Natural killer cell (primary cell): ENCODE measurements at regions not wholly inside any gene's neighbourhood (a gene's known extent, or its start where the extent isn't known, plus 50 kb on each side); places are given as distances from the start of the nearest gene placed in this dataset.

ENCODE experiments used
- ATAC-seq, 3 donors: fragments of 150-1000 bp in 2 of 3; fragments of 200-7000 bp in 1 of 3; cut with Tn5 transposase; 1 replicate in 1 of 3; 2 replicates in 2 of 3; pipeline ENCODE4 v1.10.0; 2021; ENCODE audit warnings: mild to moderate bottlenecking in 2 of 3, moderate library complexity in 2 of 3
- DNase-seq, 2 donors: peaks; one replicate each; pipeline versions ENCODE4 v3.0.0 to v3.0.0-alpha.2; 2013 to 2021; ENCODE audit warnings: mixed read lengths in 1 of 2
- H3K27ac ChIP-seq: one replicate; pipeline ENCODE4 v1.5.1; 2013; ENCODE audit warnings: mild to moderate bottlenecking, low read length
- H3K27me3 ChIP-seq: one replicate; pipeline ENCODE4 v1.6.1; 2013; ENCODE audit warnings: low read length; ENCODE audit not compliant: control insufficient read depth, insufficient read depth
- H3K36me3 ChIP-seq: one replicate; pipeline ENCODE4 v1.6.1; 2013; ENCODE audit warnings: low read length; ENCODE audit not compliant: control insufficient read depth, insufficient read depth
- H3K4me1 ChIP-seq: one replicate; pipeline ENCODE4 v1.6.1; 2013; ENCODE audit warnings: low read length; ENCODE audit not compliant: control insufficient read depth, insufficient read depth
- H3K4me3 ChIP-seq: one replicate; pipeline ENCODE4 v1.5.1; 2013; ENCODE audit warnings: low read length
- H3K9me3 ChIP-seq: one replicate; pipeline ENCODE4 v1.6.1; 2013; ENCODE audit warnings: low read length; ENCODE audit not compliant: control insufficient read depth, insufficient read depth
- H3K27ac Mint-ChIP-seq, 2 donors: one replicate each; pipeline ENCODE4 v1.8.0; 2022; ENCODE audit warnings: mild to moderate bottlenecking in 2 of 2, mixed read lengths in 2 of 2, moderate library complexity in 1 of 2
- H3K27me3 Mint-ChIP-seq, 2 donors: one replicate each; pipeline ENCODE4 v1.8.0; 2022; ENCODE audit warnings: low read depth in 2 of 2, mixed read lengths in 2 of 2
- H3K36me3 Mint-ChIP-seq: one replicate; pipeline ENCODE4 v1.8.0; 2022; ENCODE audit warnings: mixed read lengths
- H3K4me1 Mint-ChIP-seq, 2 donors: one replicate each; pipeline ENCODE4 v1.8.0; 2022; ENCODE audit warnings: mixed read lengths in 2 of 2
- H3K4me3 Mint-ChIP-seq: one replicate; pipeline ENCODE4 v1.8.0; 2022; ENCODE audit warnings: mild to moderate bottlenecking, moderate library complexity, mixed read lengths
- H3K9me3 Mint-ChIP-seq, 2 donors: one replicate each; pipeline ENCODE4 v1.8.0; 2022; ENCODE audit warnings: mixed read lengths in 2 of 2
- CTCF ChIP-seq: fragments of 200-600 bp; IDR thresholded peaks from one replicate; pipeline ENCODE4 v1.8.0; 2022; ENCODE audit warnings: antibody characterized with exemption
- WGBS: methylation state at CpG from one replicate; pipeline ENCODE4 v1.1.7; 2013; ENCODE audit warnings: missing lambda C conversion rate; ENCODE audit not compliant: insufficient coverage; 5-methylcytosine and 5-hydroxymethylcytosine counted together
- intact Hi-C: fragments of 100-400 bp; cut with micrococcal nuclease; formaldehyde crosslinking; loops from one replicate; pipeline ENCODE4 v1.14.2; 2022

GRCh38 chr4:110365761-110366160 is 110.2 kb upstream of the ENPEP start:
- ATAC-seq (no peak), DNase-seq (no peak)
- Histone ChIP-seq H3K9me3 (no peaks in the 10 kb centered on the region), H3K4me1 (peaks cover 3% of the 10 kb centered on the region), H3K36me3 (no peaks in the 10 kb centered on the region), H3K27ac (no peak overlapping the region), H3K27me3 (no peaks in the 10 kb centered on the region), H3K4me3 (no peak overlapping the region)
- WGBS, result 85% methylated on average over 1 of the region's 1 CpG
- intact Hi-C loops, result no loop called here
- Mint-ChIP-seq H3K36me3 (peaks cover 7% of the 10 kb centered on the region), H3K4me1 (peaks cover 14% of the 10 kb centered on the region in 2 donors), H3K9me3 (no peaks in the 10 kb centered on the region), H3K4me3 (no peak overlapping the region), H3K27me3 (peaks cover 9 to 42% of the 10 kb centered on the region in 2 donors), H3K27ac (no peak overlapping the region)
- no peak for TF ChIP-seq CTCF

GRCh38 chr4:110364911-110365520 is 110.9 kb upstream of the ENPEP start:
- H3K9me3 ChIP-seq, result no peaks in the 10 kb centered on the region
- peaks cover 14% of the 10 kb centered on the region in 2 donors for H3K4me1 Mint-ChIP-seq
- DNase-seq (no peak), ATAC-seq (no peak)
- intact Hi-C loops, result no loop called here
- H3K27me3 Mint-ChIP-seq, result peaks cover 9 to 42% of the 10 kb centered on the region in 2 donors
- no peaks in the 10 kb centered on the region for H3K9me3 Mint-ChIP-seq
- H3K27ac Mint-ChIP-seq, result no peak overlapping the region
- H3K27me3 ChIP-seq, result no peaks in the 10 kb centered on the region
- no peaks in the 10 kb centered on the region for H3K36me3 ChIP-seq
- TF ChIP-seq CTCF, result no peak
- H3K27ac ChIP-seq, result no peak overlapping the region
- 89% methylated on average over 3 of the region's 3 CpGs for WGBS
- H3K4me3 ChIP-seq, result no peak overlapping the region
- peaks cover 7% of the 10 kb centered on the region for H3K36me3 Mint-ChIP-seq
- no peak overlapping the region for H3K4me3 Mint-ChIP-seq
- peaks cover 3% of the 10 kb centered on the region for H3K4me1 ChIP-seq

GRCh38 chr4:110361921-110362320 is 114.0 kb upstream of the ENPEP start:
- WGBS, result 13% methylated on average over 2 of the region's 2 CpGs
- no peak overlapping the region for H3K27ac Mint-ChIP-seq
- Histone ChIP-seq H3K27ac (no peak overlapping the region), H3K36me3 (no peaks in the 10 kb centered on the region), H3K4me1 (peaks cover 3% of the 10 kb centered on the region), H3K27me3 (no peaks in the 10 kb centered on the region), H3K9me3 (no peaks in the 10 kb centered on the region), H3K4me3 (no peak overlapping the region)
- ATAC-seq (no peak), DNase-seq (no peak)
- peaks cover 7% of the 10 kb centered on the region for H3K36me3 Mint-ChIP-seq
- H3K9me3 Mint-ChIP-seq, result peaks cover 0 to 2% of the 10 kb centered on the region in 2 donors
- no peak for TF ChIP-seq CTCF
- intact Hi-C loops, result no loop called here
- peaks cover 9 to 35% of the 10 kb centered on the region in 2 donors for H3K27me3 Mint-ChIP-seq
- H3K4me1 Mint-ChIP-seq, result peaks cover 14% of the 10 kb centered on the region in 2 donors
- peak overlapping the region; percentile 19 for H3K4me3 Mint-ChIP-seq

- H3K9me3 ChIP-seq, result no peaks in the 10 kb centered on the region
- peaks cover 3% of the 10 kb centered on the region for H3K4me1 ChIP-seq
- intact Hi-C loops, result no loop called here
- DNase-seq (no peak), ATAC-seq (no peak)
- Mint-ChIP-seq H3K36me3 (no peaks in the 10 kb centered on the region), H3K27me3 (peaks cover 3 to 12% of the 10 kb centered on the region in 2 donors), H3K9me3 (peaks cover 0 to 2% of the 10 kb centered on the region in 2 donors), H3K4me3 (no peak overlapping the region), H3K27ac (no peak overlapping the region), H3K4me1 (peaks cover 14% of the 10 kb centered on the region in 2 donors)
- WGBS, result no CpG with 5 or more reads among the region's 1 CpG
- no peak for TF ChIP-seq CTCF
- no peaks in the 10 kb centered on the region for H3K27me3 ChIP-seq
- no peak overlapping the region for H3K27ac ChIP-seq
- H3K4me3 ChIP-seq, result no peak overlapping the region
- no peaks in the 10 kb centered on the region for H3K36me3 ChIP-seq
These were observed 116.9 kb upstream of the ENPEP start for GRCh38 chr4:110359076-110359475.
